GM19240 (cell line): ENCODE measurements at regions not wholly inside any gene's neighbourhood (a gene's known extent, or its start where the extent isn't known, plus 50 kb on each side); places are given as distances from the start of the nearest gene placed in this dataset.
A peak's percentile ranks its signal among the peaks of the same experiment; 100 is the strongest.

ENCODE experiments used
- DNase-seq: peaks from one replicate; pipeline ENCODE4 v3.0.0; 2011; ENCODE audit warnings: low spot score; ENCODE audit not compliant: insufficient read length

GRCh38 chr4:107252571-107252970, 216.5 kb upstream of the DKK2 start:
- DNase-seq = no peak

DNA sequence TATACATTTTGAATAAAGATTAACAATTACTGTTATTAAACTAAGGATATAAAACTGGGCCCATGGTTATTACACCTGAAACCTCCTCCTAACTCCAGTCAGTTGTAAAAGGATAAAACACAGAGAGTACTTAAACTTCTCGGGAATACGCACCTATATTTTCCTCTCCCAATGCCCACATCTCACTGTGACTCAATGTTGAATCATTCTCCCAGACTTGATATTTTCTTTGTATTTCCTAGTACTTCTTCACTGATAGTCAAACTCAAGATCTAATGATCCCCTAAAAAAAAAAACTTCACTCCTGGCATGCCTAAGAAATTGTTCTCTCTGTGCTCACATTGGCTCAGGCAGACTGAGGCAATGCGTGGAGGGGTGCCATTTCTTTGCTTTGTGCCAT, 212.5 kb upstream of the DKK2 start:
- DNase-seq = no peak

GRCh38 chr4:107247738-107248137, 211.6 kb upstream of the DKK2 start:
- DNase-seq = no peak

GRCh38 chr4:107246761-107247160, 210.6 kb upstream of the DKK2 start:
- DNase-seq = no peak

DNA sequence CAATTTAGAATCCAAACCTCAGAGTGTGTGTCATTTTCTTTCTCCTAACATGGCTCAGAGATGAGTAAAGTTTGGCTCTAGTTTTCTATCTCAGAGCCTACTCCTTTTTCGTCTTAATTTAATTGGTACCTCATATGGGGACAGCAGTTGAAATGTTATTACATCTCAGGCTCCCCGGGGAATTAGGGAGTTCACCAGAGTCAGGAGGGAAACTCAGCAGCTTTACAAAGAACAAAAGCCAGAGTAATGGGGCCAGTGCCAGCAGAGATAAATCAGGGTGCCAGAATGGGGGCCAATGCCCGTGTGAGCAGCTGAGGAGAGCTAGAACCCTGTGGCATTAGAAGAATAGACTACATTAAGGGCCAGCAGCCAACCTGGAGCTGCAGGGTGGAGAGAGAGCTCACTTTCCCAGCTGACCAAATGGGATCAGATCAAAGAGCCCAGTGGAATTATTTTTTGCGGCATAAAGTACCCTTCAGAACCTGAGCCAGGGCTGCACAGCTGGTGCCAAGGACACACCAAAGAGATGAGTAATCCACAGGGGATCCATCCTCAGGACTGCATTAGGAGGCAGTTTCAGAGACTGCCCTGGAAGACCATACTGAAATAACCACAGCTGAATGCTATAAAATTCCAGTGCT, 207.1 kb upstream of the DKK2 start:
- no peak for DNase-seq

DNA sequence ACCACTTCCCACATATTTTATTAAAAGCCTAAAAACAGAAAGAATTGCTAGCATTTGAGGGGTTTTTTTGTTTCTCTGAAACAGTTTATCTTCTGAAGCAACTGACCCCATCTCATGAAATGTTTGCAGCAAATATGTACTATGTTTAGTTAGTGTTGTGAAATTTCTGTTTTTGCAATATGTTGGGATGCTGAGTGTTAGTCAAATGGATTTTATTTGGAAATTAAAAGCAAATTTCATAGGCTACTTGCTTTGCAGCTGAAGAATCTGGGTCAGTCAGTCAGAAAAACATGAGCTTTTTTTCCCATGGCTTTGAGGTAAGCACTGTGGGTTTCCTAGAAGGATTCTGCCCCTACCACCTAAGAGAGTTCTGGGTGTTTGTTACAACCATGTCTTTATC, 184.9 kb upstream of the DKK2 start:
- DNase-seq = no peak

DNA sequence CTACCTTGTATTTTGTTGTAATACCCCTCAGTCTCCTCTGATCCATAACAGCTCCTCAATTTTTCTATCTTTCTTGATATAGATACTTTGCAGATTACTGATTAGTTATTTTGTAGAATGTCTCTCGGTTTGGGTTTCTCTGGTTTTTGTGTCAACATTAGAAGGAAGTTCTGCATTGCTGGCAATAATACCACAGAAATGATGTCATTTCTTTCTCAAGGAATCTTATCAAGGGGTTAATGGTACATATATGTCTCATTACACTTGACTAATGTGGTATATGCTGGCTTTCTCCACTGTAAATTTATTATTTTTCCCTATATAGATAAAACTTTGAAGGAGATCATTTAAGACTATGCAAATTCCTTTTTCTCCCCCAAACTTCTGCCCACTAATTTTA, 183.6 kb upstream of the DKK2 start:
- no peak for DNase-seq

- DNase-seq = no peak
Observed at GRCh38 chr4:107216379-107216778, 180.3 kb upstream of the DKK2 start.

GRCh38 chr4:107215222-107215621, 179.1 kb upstream of the DKK2 start:
- DNase-seq = no peak

- DNase-seq = no peak
Observed at GRCh38 chr4:107213880-107214279, 177.8 kb upstream of the DKK2 start.

GRCh38 chr4:107213410-107213809, 177.3 kb upstream of the DKK2 start:
- no peak for DNase-seq

DNA sequence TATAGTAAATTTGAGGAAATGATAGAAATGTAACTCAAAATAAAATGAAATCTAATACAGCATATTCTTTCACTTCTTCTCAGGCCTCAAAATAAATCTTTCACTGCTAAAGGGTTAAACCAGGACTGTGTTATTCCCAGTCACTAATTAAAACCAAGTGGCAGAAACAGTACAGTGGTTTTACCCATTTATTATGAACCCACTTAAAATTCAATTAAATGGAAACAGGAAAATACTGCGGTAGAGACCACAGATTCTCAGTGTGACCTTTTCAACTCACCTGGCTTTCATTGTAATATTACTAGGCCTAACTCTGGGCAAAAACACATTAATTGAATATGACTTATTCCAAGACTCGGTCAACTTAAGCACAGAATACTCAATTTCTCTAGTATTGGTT, 176.5 kb upstream of the DKK2 start:
- DNase-seq = no peak

GRCh38 chr4:107210450-107211239, 174.5 kb upstream of the DKK2 start:
- DNase-seq = no peak

GRCh38 chr4:107203733-107204132, 167.6 kb upstream of the DKK2 start:
- DNase-seq = no peak

- no peak for DNase-seq
Observed at GRCh38 chr4:107202744-107203143, 166.6 kb upstream of the DKK2 start.

GRCh38 chr4:107197121-107197520, 161.0 kb upstream of the DKK2 start:
- no peak for DNase-seq

DNA sequence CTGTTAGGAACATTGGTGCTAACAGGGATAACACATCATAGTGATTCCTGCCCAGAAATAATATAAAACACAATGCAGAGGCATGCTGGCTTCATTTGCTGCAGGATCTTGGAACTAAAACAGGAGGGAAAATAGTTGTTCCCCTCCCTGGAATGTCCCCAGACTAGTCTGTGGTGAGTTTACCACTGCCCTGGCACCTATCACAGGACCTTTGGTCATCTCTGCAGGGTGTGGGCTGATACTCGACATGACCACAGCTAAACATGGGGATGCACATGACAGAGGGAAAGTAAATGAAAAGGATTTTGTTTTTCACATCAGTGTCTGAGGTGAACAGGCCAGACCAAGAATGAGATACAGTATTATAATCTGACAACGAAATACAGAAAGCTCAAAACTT, 160.2 kb upstream of the DKK2 start:
- DNase-seq = no peak

GRCh38 chr4:107194005-107194404, 157.9 kb upstream of the DKK2 start:
- no peak for DNase-seq

DNA sequence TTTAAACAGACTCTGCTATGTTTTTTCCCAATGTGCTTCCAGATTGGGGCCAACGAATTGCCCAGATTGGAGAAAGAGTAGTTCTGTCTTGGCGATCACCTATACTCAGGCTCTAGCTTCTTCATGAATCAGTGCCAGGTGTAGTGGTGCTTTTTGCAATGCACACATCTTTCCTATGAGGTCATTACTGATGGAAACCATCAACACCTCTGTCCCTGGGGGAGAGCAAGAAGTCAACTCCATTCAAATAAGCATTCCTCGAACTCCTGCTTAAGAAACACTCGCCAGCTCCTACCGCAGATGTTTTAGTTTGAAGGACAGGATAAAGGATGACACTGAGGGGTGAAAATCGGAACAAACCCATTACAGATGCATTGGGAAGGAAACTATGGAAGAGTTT, 156.5 kb upstream of the DKK2 start:
- no peak for DNase-seq

GRCh38 chr4:107187091-107187490, 151.0 kb upstream of the DKK2 start:
- DNase-seq = no peak

GRCh38 chr4:107183155-107183774, 147.2 kb upstream of the DKK2 start:
- DNase-seq = peak; percentile 9

DNA sequence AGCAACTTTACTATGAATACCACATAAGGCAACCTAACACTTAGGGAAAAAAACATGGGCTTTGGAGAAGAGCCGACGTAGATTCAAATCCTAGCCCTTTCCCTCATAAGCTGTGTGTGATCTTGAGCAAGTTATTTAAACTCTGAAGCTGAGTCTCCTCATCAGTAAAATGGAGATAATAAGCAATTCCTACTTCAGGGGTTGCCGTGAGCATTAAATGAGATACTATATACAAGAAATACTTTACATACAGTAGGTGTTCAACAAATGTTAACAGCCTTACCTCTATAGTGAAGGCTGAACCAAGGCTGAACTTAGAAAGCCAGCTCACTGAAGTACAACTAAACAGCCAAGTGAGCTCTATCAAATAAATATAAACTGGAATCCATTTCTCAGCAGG, 146.2 kb upstream of the DKK2 start:
- no peak for DNase-seq
